CD4-positive, alpha-beta memory T cell (primary cell): ENCODE measurements at regions not wholly inside any gene's neighbourhood (a gene's known extent, or its start where the extent isn't known, plus 50 kb on each side); places are given as distances from the start of the nearest gene placed in this dataset.
A peak's percentile ranks its signal among the peaks of the same experiment; 100 is the strongest.

Source experiments
- CTCF ChIA-PET: fragments of 350-600 bp; sonication (Branson Sonifier 250); formaldehyde crosslinking; loops from one replicate; lab custom pipeline; 2021; ENCODE audit warnings: inconsistent platforms; ENCODE audit not compliant: partially characterized antibody; lab: Charles Lee
- POLR2A ChIA-PET: fragments of 350-600 bp; sonication (Branson Sonifier 250); formaldehyde crosslinking; loops from one replicate; lab custom pipeline; 2021; ENCODE audit not compliant: partially characterized antibody; lab: Charles Lee
- DNase-seq, 5 donors: peaks; one replicate each; pipeline versions ENCODE4 v3.0.0 to v3.0.0-alpha.2; 2020 to 2022; ENCODE audit warnings: mixed read lengths in 1 of 5
- H3K27ac ChIP-seq: one replicate; pipeline ENCODE4 v1.7.0; 2013; ENCODE audit warnings: low read depth, low read length
- H3K27me3 ChIP-seq: 2 replicates; pipeline ENCODE4 v1.7.0; 2013; ENCODE audit warnings: mild to moderate bottlenecking, low read length, moderate library complexity; ENCODE audit not compliant: insufficient read depth
- H3K36me3 ChIP-seq: 2 replicates; pipeline ENCODE4 v1.7.0; 2013; ENCODE audit warnings: mild to moderate bottlenecking, low read length, moderate library complexity; ENCODE audit not compliant: insufficient read depth
- H3K4me1 ChIP-seq: 2 replicates; pipeline ENCODE4 v1.7.0; 2013; ENCODE audit warnings: mild to moderate bottlenecking, low read length, moderate library complexity; ENCODE audit not compliant: insufficient read depth
- H3K4me3 ChIP-seq, 2 donors: one replicate each; pipeline ENCODE4 v1.7.0; 2013; ENCODE audit warnings: low read length in 2 of 2, mild to moderate bottlenecking in 1 of 2
- H3K9me3 ChIP-seq, 2 donors: one replicate each; pipeline ENCODE4 v1.7.0; 2013; ENCODE audit warnings: low read length in 2 of 2, control low read depth in 1 of 2; ENCODE audit not compliant: control insufficient read depth in 1 of 2
- H3K27ac Mint-ChIP-seq, 7 donors: one replicate each; pipeline ENCODE4 v1.8.0; 2020 to 2021; ENCODE audit warnings: mixed read lengths in 7 of 7, mild to moderate bottlenecking in 6 of 7, inconsistent platforms in 3 of 7, moderate library complexity in 3 of 7
- H3K27me3 Mint-ChIP-seq, 2 donors: one replicate each; pipeline ENCODE4 v1.8.0; 2020 to 2021; ENCODE audit warnings: mixed read lengths in 2 of 2
- H3K36me3 Mint-ChIP-seq, 2 donors: one replicate each; pipeline ENCODE4 v1.8.0; 2020 to 2021; ENCODE audit warnings: mixed read lengths in 2 of 2, inconsistent platforms in 1 of 2, mild to moderate bottlenecking in 1 of 2
- H3K4me1 Mint-ChIP-seq, 4 donors: one replicate each; pipeline ENCODE4 v1.8.0; 2020 to 2021; ENCODE audit warnings: mixed read lengths in 4 of 4, mild to moderate bottlenecking in 1 of 4
- H3K4me3 Mint-ChIP-seq, 8 donors: one replicate each; pipeline ENCODE4 v1.8.0; 2020 to 2021; ENCODE audit warnings: mixed read lengths in 8 of 8, mild to moderate bottlenecking in 7 of 8, moderate library complexity in 6 of 8, inconsistent platforms in 3 of 8
- H3K9me3 Mint-ChIP-seq, 8 donors: one replicate each; pipeline ENCODE4 v1.8.0; 2020 to 2021; ENCODE audit warnings: mixed read lengths in 8 of 8, mild to moderate bottlenecking in 5 of 8, inconsistent platforms in 3 of 8, moderate library complexity in 1 of 8
- intact Hi-C: fragments of 100-400 bp; cut with micrococcal nuclease; formaldehyde crosslinking; loops from one replicate; pipeline ENCODE4 v1.15.1; 2023

DNA sequence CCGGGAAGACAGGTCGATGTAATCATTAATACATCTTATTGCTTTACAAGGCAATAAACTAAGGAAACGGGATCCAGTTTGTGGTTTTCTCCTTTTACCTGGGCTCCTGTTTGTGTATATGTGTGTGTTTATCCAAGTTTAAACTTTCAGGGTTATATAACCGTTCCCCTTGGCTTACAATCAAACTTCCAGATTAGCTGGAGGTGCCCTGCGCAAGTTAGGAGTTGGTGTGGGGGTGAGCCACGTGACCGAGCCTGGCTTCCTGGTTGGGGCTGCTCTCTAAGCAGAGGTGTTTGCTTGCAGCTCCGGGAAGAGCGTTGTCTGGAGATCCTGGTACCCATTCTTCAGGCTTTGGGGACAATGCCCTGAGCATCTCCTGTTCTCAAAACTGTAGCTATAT, 129.2 kb downstream of the FHDC1 start:
- no peak overlapping the region for H3K4me3 Mint-ChIP-seq
- H3K9me3 Mint-ChIP-seq: no peaks in the 10 kb centered on the region
- no peaks in the 10 kb centered on the region for H3K27me3 Mint-ChIP-seq
- no peak for DNase-seq
- CTCF ChIA-PET: no interaction called here
- no peak overlapping the region for H3K4me3 ChIP-seq
- H3K27me3 ChIP-seq: no peaks in the 10 kb centered on the region
- H3K9me3 ChIP-seq: no peaks in the 10 kb centered on the region
- H3K36me3 ChIP-seq: no peaks in the 10 kb centered on the region
- POLR2A ChIA-PET: no interaction called here
- H3K27ac Mint-ChIP-seq: no peak overlapping the region
- no peaks in the 10 kb centered on the region for H3K4me1 Mint-ChIP-seq
- no peak overlapping the region for H3K27ac ChIP-seq
- no peaks in the 10 kb centered on the region for H3K36me3 Mint-ChIP-seq
- intact Hi-C loops: no loop called here
- H3K4me1 ChIP-seq: no peaks in the 10 kb centered on the region

DNA sequence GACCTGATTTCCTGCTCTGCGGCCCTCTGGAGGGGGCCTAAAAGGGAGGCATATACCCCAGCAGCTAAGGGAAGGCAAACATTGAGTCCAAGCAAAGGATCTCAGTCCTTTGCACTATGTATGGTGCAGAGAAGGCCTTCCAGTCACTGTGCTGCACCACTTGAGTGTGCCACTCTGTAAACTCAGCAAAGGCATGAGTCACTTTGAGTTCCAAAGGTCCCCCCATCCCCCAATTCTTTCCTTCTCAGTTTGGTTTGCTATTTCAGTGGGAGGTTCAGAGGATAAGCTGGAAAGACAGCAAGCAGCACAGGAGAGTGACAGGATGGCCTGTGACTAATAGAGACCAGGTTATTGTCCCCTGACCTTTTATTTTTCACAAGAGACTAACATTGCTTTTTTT, 131.3 kb downstream of the FHDC1 start:
- peaks cover 0 to 4% (median 2%) of the 10 kb centered on the region in 8 donors for H3K9me3 Mint-ChIP-seq
- intact Hi-C loops: no loop called here
- H3K4me3 Mint-ChIP-seq: no peak overlapping the region
- POLR2A ChIA-PET: no interaction called here
- Histone ChIP-seq H3K36me3 (no peaks in the 10 kb centered on the region), H3K27ac (no peak overlapping the region), H3K9me3 (no peaks in the 10 kb centered on the region), H3K27me3 (no peaks in the 10 kb centered on the region), H3K4me1 (no peaks in the 10 kb centered on the region), H3K4me3 (no peak overlapping the region)
- peaks cover 0 to 3% of the 10 kb centered on the region in 2 donors for H3K36me3 Mint-ChIP-seq
- no peak for DNase-seq
- no peaks in the 10 kb centered on the region for H3K4me1 Mint-ChIP-seq
- no peak overlapping the region for H3K27ac Mint-ChIP-seq
- H3K27me3 Mint-ChIP-seq: no peaks in the 10 kb centered on the region
- CTCF ChIA-PET: no interaction called here

DNA sequence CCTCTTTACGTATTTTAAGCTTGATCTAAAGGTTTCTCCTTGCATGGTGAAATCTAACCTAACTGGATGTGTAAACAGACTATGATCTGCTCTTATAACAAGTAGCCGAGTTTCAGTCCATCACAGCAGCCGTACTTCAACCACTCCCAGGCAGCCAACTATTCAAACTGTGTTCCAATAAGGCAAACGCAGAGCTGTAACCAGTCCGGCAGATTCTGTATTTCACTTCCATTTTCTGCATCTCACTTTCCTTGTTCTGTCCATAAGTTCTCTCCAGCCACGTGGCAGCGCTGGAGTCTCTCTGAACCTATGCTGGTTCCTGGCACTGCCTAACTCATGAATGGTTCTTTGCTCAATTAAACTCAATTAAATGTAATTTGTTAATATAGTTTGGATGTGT, 132.6 kb downstream of the FHDC1 start:
- intact Hi-C loops: no loop called here
- Histone ChIP-seq H3K27ac (no peak overlapping the region), H3K9me3 (no peaks in the 10 kb centered on the region), H3K36me3 (no peaks in the 10 kb centered on the region), H3K4me1 (no peaks in the 10 kb centered on the region), H3K4me3 (no peak overlapping the region), H3K27me3 (no peaks in the 10 kb centered on the region)
- CTCF ChIA-PET: interaction anchor here (0.7 to 1.1 kb wide), 3 partner anchors 9 to 251 kb away, joined by 3 read pairs; no protein-coding TSS in a partner anchor
- H3K9me3 Mint-ChIP-seq: peaks cover 0 to 4% (median 2%) of the 10 kb centered on the region in 8 donors
- POLR2A ChIA-PET: no interaction called here
- peaks cover 0 to 3% of the 10 kb centered on the region in 2 donors for H3K36me3 Mint-ChIP-seq
- H3K27ac Mint-ChIP-seq: no peak overlapping the region
- no peaks in the 10 kb centered on the region for H3K27me3 Mint-ChIP-seq
- no peak for DNase-seq
- no peak overlapping the region for H3K4me3 Mint-ChIP-seq
- peaks cover 0 to 3% (median under 1%) of the 10 kb centered on the region in 4 donors for H3K4me1 Mint-ChIP-seq

DNA sequence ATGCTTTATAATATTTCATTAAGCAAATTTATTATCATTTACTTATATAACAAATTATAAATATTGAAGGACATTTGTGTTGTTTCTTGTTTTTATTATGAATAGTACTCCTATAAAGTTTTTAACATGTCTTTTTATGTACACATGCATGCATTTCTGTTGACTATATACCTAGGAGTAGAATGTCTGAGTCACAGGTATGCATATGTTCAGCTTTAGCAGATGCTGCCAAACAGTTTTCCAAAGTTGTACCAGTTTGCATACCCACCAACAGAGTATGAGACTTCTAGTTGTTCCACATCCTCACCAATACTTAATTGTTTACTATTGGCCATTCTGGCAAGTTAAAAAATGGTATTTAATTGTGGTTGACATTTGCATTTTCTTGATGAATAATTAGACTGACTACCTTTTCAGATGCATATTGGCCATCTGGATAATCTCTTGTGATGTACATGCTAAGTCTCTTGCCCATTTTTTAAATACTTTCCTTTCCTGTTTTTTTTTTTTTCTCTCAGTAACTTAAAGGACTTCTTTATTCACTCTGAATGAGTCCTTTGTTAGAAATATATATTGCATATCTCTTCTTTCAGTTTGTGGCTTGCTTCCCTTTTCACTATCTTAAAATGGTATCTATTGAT, 132.2 kb upstream of the TRIM2 start:
- no peak overlapping the region for H3K4me3 Mint-ChIP-seq
- H3K9me3 Mint-ChIP-seq: peaks cover 0 to 5% (median 2%) of the 10 kb centered on the region in 8 donors
- ChIA-PET CTCF (interaction anchor here (1.0 kb wide), 1 partner anchor 225 kb away, joined by 5 read pairs; no protein-coding TSS in a partner anchor), POLR2A (no interaction called here)
- no peak for DNase-seq
- H3K27me3 ChIP-seq: no peaks in the 10 kb centered on the region
- H3K4me3 ChIP-seq: no peak overlapping the region
- H3K27ac ChIP-seq: no peak overlapping the region
- peaks cover 6 to 23% (median 16%) of the 10 kb centered on the region in 4 donors for H3K4me1 Mint-ChIP-seq
- intact Hi-C loops: no loop called here
- H3K36me3 ChIP-seq: no peaks in the 10 kb centered on the region
- peaks cover 0 to 3% of the 10 kb centered on the region in 2 donors for H3K36me3 Mint-ChIP-seq
- H3K4me1 ChIP-seq: peaks cover 14% of the 10 kb centered on the region
- no peak overlapping the region for H3K27ac Mint-ChIP-seq
- H3K27me3 Mint-ChIP-seq: no peaks in the 10 kb centered on the region
- H3K9me3 ChIP-seq: no peaks in the 10 kb centered on the region

DNA sequence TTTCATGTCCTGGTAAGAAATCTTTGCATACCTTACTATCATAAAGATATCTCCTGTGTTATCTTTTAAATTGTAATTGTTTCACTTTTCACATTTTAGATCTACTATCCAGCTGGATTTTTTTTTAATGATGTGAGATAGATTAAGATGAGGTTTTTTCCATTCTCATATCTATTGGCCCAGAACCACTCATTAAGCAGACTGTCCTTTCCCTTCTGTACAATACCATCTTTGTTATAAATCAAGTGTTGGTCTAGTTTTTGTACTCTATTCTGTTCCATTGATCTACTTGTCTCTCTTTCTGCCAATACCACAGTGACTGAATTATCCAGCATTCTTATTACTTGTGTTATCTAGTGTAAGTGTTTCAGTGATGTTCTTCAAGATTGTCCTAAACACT, 131.6 kb upstream of the TRIM2 start:
- DNase-seq: no peak
- Mint-ChIP-seq H3K27me3 (no peaks in the 10 kb centered on the region), H3K36me3 (peaks cover 0 to 3% of the 10 kb centered on the region in 2 donors), H3K27ac (no peak overlapping the region), H3K9me3 (peaks cover 0 to 5% (median 2%) of the 10 kb centered on the region in 8 donors), H3K4me3 (no peak overlapping the region), H3K4me1 (peaks cover 6 to 23% (median 16%) of the 10 kb centered on the region in 4 donors)
- intact Hi-C loops: no loop called here
- ChIA-PET CTCF (interaction anchor here (1.0 to 3.3 kb wide), 2 partner anchors 55 to 226 kb away, joined by 5 to 24 read pairs; no protein-coding TSS in a partner anchor), POLR2A (no interaction called here)
- H3K4me1 ChIP-seq: peaks cover 14% of the 10 kb centered on the region
- no peaks in the 10 kb centered on the region for H3K36me3 ChIP-seq
- H3K27ac ChIP-seq: no peak overlapping the region
- H3K4me3 ChIP-seq: no peak overlapping the region
- no peaks in the 10 kb centered on the region for H3K27me3 ChIP-seq
- no peaks in the 10 kb centered on the region for H3K9me3 ChIP-seq

DNA sequence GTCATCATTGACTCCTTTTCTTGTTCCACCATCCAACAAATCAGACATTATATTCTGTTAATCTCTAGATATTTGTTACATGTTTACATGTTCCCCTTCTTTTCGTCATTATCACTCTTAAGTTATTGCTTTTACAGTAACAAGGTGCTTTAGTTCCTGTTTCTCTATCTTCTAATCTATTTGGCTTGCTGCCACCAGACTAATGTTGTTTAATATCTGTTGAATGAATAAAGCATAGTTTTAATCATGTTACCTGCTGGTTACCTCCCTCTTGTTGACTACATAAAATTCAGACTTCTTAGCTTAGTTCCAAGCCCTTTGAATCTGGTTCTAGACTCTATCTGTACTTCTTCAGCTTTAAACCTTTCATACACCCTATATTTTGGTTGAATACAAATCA, 129.8 kb upstream of the TRIM2 start:
- H3K27ac Mint-ChIP-seq: peak overlapping the region in 5 of 7 donors; percentile 19 to 82 (median 54)
- peaks cover 0 to 3% of the 10 kb centered on the region in 2 donors for H3K36me3 Mint-ChIP-seq
- no peak overlapping the region for H3K27ac ChIP-seq
- H3K4me3 Mint-ChIP-seq: peak overlapping the region in 4 of 8 donors; percentile 23 to 64 (median 33)
- peaks cover 6 to 26% (median 17%) of the 10 kb centered on the region in 4 donors for H3K4me1 Mint-ChIP-seq
- peak in 4 of 5 donors; percentile 23 to 39 (median 38) for DNase-seq
- peaks cover 0 to 5% (median 2%) of the 10 kb centered on the region in 8 donors for H3K9me3 Mint-ChIP-seq
- H3K27me3 Mint-ChIP-seq: peaks cover 0 to 3% of the 10 kb centered on the region in 2 donors
- intact Hi-C loops: no loop called here
- POLR2A ChIA-PET: no interaction called here
- CTCF ChIA-PET: interaction anchor here (1.1 to 3.8 kb wide), 4 partner anchors 10 to 226 kb away, joined by 3 to 50 read pairs (median 14); no protein-coding TSS in a partner anchor
- peaks cover 17% of the 10 kb centered on the region for H3K4me1 ChIP-seq
- no peak overlapping the region for H3K4me3 ChIP-seq
- no peaks in the 10 kb centered on the region for H3K9me3 ChIP-seq
- H3K27me3 ChIP-seq: no peaks in the 10 kb centered on the region
- H3K36me3 ChIP-seq: no peaks in the 10 kb centered on the region

DNA sequence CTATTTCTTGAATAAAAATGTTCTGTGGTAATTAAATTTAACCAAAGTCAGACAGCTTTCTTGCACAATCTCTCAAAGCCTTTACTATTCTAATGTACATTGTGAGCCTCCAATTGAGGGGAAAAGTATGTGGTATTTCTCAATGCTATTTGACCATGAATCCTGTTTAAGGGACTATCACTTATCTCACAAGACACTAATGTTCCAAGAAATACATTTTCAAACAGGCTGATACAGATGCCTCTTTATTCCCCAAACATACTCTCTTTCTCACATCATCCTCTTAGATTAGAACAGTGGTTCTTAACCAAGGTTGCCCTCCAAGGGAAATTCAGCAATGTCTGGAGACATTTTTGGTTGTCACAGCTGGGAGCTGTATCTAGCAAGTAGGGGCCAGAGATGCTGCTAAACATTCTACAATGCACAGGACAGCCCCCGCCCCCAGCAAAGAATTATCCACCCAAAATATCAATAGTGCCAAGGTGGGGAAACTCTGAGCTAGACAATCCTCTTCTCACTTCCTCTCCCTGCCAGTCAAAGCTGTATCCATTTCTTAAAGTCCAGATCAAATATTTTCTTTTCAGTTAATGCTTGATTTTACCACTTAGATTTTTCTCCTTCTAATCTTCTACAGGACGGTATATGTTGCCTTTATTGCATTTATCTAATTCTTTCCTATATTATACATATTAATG, 129.2 kb upstream of the TRIM2 start:
- DNase-seq: no peak
- peak overlapping the region in 1 of 7 donors; percentile 30 for H3K27ac Mint-ChIP-seq
- POLR2A ChIA-PET: no interaction called here
- peaks cover 0 to 3% of the 10 kb centered on the region in 2 donors for H3K36me3 Mint-ChIP-seq
- intact Hi-C loops: no loop called here
- Histone ChIP-seq H3K9me3 (no peaks in the 10 kb centered on the region), H3K4me1 (peaks cover 23% of the 10 kb centered on the region), H3K4me3 (no peak overlapping the region), H3K36me3 (no peaks in the 10 kb centered on the region), H3K27ac (no peak overlapping the region), H3K27me3 (no peaks in the 10 kb centered on the region)
- no peak overlapping the region for H3K4me3 Mint-ChIP-seq
- CTCF ChIA-PET: interaction anchor here (0.6 to 3.8 kb wide), 5 partner anchors 10 to 1544 kb away, joined by 3 to 50 read pairs (median 5); no protein-coding TSS in a partner anchor
- peaks cover 0 to 5% (median 2%) of the 10 kb centered on the region in 8 donors for H3K9me3 Mint-ChIP-seq
- peaks cover 0 to 3% of the 10 kb centered on the region in 2 donors for H3K27me3 Mint-ChIP-seq
- H3K4me1 Mint-ChIP-seq: peaks cover 9 to 32% (median 21%) of the 10 kb centered on the region in 4 donors
